IMR-90 (cell line): ENCODE measurements at regions not wholly inside any gene's neighbourhood (a gene's known extent, or its start where the extent isn't known, plus 50 kb on each side); places are given as distances from the start of the nearest gene placed in this dataset.

Source experiments
- ATAC-seq: fragments of 200-7000 bp; cut with Tn5 transposase; 2 replicates; pipeline ENCODE4 v1.9.1; 2020; ENCODE audit warnings: low read depth, mild to moderate bottlenecking, moderate library complexity
- BruUV-seq: library from RNA; stranded (reverse); fragments of 400-500 nt; replicated peaks from 2 replicates; lab custom pipeline; 2021; lab: Mats Ljungman, UMichigan
- CTCF ChIA-PET: fragments of 300-600 bp; formaldehyde crosslinking; extraction: SDS; loops from one replicate; lab custom pipeline; 2021; ENCODE audit warnings: antibody characterized with exemption; lab: Yijun Ruan, JAX
- POLR2A ChIA-PET: fragments of 300-600 bp; sonication (Branson Sonifier 250); formaldehyde crosslinking; loops from one replicate; lab custom pipeline; 2022; ENCODE audit warnings: antibody characterized with exemption; ENCODE audit not compliant: unreplicated experiment; lab: Charles Lee
- DNase-seq: peaks from one replicate; pipeline ENCODE4 v3.0.0; 2013
- H2AFZ ChIP-seq: replicated peaks from 2 replicates; pipeline ENCODE3; 2013; ENCODE audit warnings: low read length, mild to moderate bottlenecking; ENCODE audit not compliant: poor library complexity
- H2AK5ac ChIP-seq: 2 replicates; pipeline ENCODE4 v1.6.1; 2013; ENCODE audit warnings: low read depth, low read length, inconsistent platforms
- H2AK9ac ChIP-seq: replicated peaks from 2 replicates; pipeline ENCODE3; 2013; ENCODE audit warnings: mild to moderate bottlenecking, low read depth, low read length, moderate library complexity; ENCODE audit not compliant: poor library complexity
- H2BK120ac ChIP-seq: 2 replicates; pipeline ENCODE4 v1.6.1; 2013; ENCODE audit warnings: low read depth, low read length, inconsistent platforms
- H2BK15ac ChIP-seq: 3 replicates; pipeline ENCODE4 v1.6.1; 2013; ENCODE audit warnings: low read depth, low read length, inconsistent platforms
- H2BK20ac ChIP-seq: 2 replicates; pipeline ENCODE4 v1.6.1; 2013; ENCODE audit warnings: low read depth, mild to moderate bottlenecking, inconsistent platforms, low read length, moderate library complexity
- H2BK5ac ChIP-seq: 2 replicates; pipeline ENCODE4 v1.6.1; 2013; ENCODE audit warnings: mild to moderate bottlenecking, low read depth, low read length, inconsistent platforms; ENCODE audit not compliant: poor library complexity, severe bottlenecking
- H3K14ac ChIP-seq: replicated peaks from 2 replicates; pipeline ENCODE4 v1.6.1; 2013; ENCODE audit warnings: low read depth, low read length, inconsistent platforms
- H3K18ac ChIP-seq: 2 replicates; pipeline ENCODE4 v1.6.1; 2013; ENCODE audit warnings: low read depth, low read length, control low read depth
- H3K23ac ChIP-seq: 2 replicates; pipeline ENCODE4 v1.6.1; 2013; ENCODE audit warnings: low read depth, low read length, inconsistent platforms
- H3K27ac ChIP-seq: 2 replicates; pipeline ENCODE4 v1.5.1; 2013; ENCODE audit warnings: mild to moderate bottlenecking, control low read depth, low read length; ENCODE audit not compliant: insufficient read depth
- H3K27me3 ChIP-seq: 2 replicates; pipeline ENCODE4 v1.6.1; 2013; ENCODE audit warnings: low read length; ENCODE audit not compliant: control insufficient read depth, insufficient read depth
- H3K36me3 ChIP-seq: 2 replicates; pipeline ENCODE4 v1.6.1; 2013; ENCODE audit warnings: low read length, mixed read lengths; ENCODE audit not compliant: control insufficient read depth, insufficient read depth
- H3K4ac ChIP-seq: 2 replicates; pipeline ENCODE4 v1.6.1; 2013; ENCODE audit warnings: low read depth, low read length, inconsistent platforms
- H3K4me1 ChIP-seq: 2 replicates; pipeline ENCODE4 v1.6.1; 2013; ENCODE audit warnings: low read length, mixed read lengths; ENCODE audit not compliant: control insufficient read depth, insufficient read depth
- H3K4me2 ChIP-seq: 2 replicates; pipeline ENCODE4 v1.6.1; 2013; ENCODE audit warnings: low read depth, mild to moderate bottlenecking, control low read depth, low read length, moderate library complexity
- H3K4me3 ChIP-seq: 2 replicates; pipeline ENCODE4 v1.5.1; 2013; ENCODE audit warnings: low read depth, mild to moderate bottlenecking, control low read depth, low read length, moderate library complexity; ENCODE audit not compliant: insufficient read depth
- H3K56ac ChIP-seq: 2 replicates; pipeline ENCODE4 v1.6.1; 2013; ENCODE audit warnings: low read length, inconsistent platforms; ENCODE audit not compliant: insufficient read depth; ENCODE audit errors: extremely low read depth
- H3K79me1 ChIP-seq, 2 experiments: 2 replicates each; pipeline ENCODE4 v1.6.1; 2013; ENCODE audit warnings: low read length in 2 of 2, inconsistent platforms in 1 of 2, low read depth in 1 of 2
- H3K9ac ChIP-seq: 2 replicates; pipeline ENCODE4 v1.6.1; 2013; ENCODE audit warnings: low read depth, low read length, control low read depth
- H3K9me1 ChIP-seq: 2 replicates; pipeline ENCODE4 v1.6.1; 2013; ENCODE audit warnings: low read length, inconsistent platforms; ENCODE audit not compliant: insufficient read depth
- H3K9me3 ChIP-seq: 2 replicates; pipeline ENCODE4 v1.6.1; 2013; ENCODE audit warnings: low read length; ENCODE audit not compliant: control insufficient read depth, insufficient read depth
- H4K20me1 ChIP-seq: 2 replicates; pipeline ENCODE4 v1.6.1; 2013; ENCODE audit warnings: low read length, inconsistent platforms; ENCODE audit not compliant: insufficient read depth
- H4K5ac ChIP-seq: 2 replicates; pipeline ENCODE4 v1.6.1; 2013; ENCODE audit warnings: mild to moderate bottlenecking, low read depth, low read length, control low read depth
- H4K8ac ChIP-seq, 2 experiments: 2 replicates each; pipeline ENCODE4 v1.6.1; 2013; ENCODE audit warnings: low read depth in 2 of 2, low read length in 2 of 2, control low read depth in 1 of 2, inconsistent platforms in 1 of 2
- H4K91ac ChIP-seq: 2 replicates; pipeline ENCODE4 v1.6.1; 2013; ENCODE audit warnings: low read depth, low read length, inconsistent platforms; ENCODE audit not compliant: insufficient read depth
- BHLHE40 ChIP-seq: fragments of 150-350 bp; IDR thresholded peaks from 2 replicates; pipeline ENCODE4 v1.6.1; 2016; ENCODE audit warnings: mild to moderate bottlenecking, low read depth, low read length
- CEBPB ChIP-seq: IDR thresholded peaks from 2 replicates; pipeline ENCODE4 v1.6.1; 2012; ENCODE audit warnings: low read depth, low read length, improper control_type of control experiment
- CHD1 ChIP-seq: IDR thresholded peaks from 2 replicates; pipeline ENCODE4 v1.6.1; 2012; ENCODE audit warnings: low read depth, low read length, improper control_type of control experiment
- FOS ChIP-seq: fragments of 150-350 bp; IDR thresholded peaks from 2 replicates; pipeline ENCODE4 v1.6.1; 2016; ENCODE audit warnings: low read depth, low read length
- MAFK ChIP-seq: IDR thresholded peaks from 2 replicates; pipeline ENCODE4 v1.6.1; 2012; ENCODE audit warnings: low read depth, low read length, improper control_type of control experiment
- MAZ ChIP-seq: IDR thresholded peaks from 2 replicates; pipeline ENCODE4 v1.6.1; 2012; ENCODE audit warnings: low read depth, mild to moderate bottlenecking, low read length, improper control_type of control experiment, moderate library complexity, borderline replicate concordance
- MXI1 ChIP-seq: IDR thresholded peaks from 2 replicates; pipeline ENCODE4 v1.6.1; 2012; ENCODE audit warnings: low read depth, mild to moderate bottlenecking, low read length, moderate library complexity, borderline replicate concordance
- NFE2L2 ChIP-seq: fragments of 150-350 bp; IDR thresholded peaks from 2 replicates; pipeline ENCODE4 v1.6.1; 2016; ENCODE audit warnings: low read depth, mild to moderate bottlenecking, low read length
- POLR2A ChIP-seq: IDR thresholded peaks from 2 replicates; pipeline ENCODE4 v1.6.1; 2012; ENCODE audit warnings: mild to moderate bottlenecking, low read depth, low read length
- RAD21 ChIP-seq: IDR thresholded peaks from 2 replicates; pipeline ENCODE4 v1.6.1; 2012; ENCODE audit warnings: low read length, improper control_type of control experiment
- RCOR1 ChIP-seq: IDR thresholded peaks from 2 replicates; pipeline ENCODE4 v1.6.1; 2012; ENCODE audit warnings: mild to moderate bottlenecking, low read length, improper control_type of control experiment; ENCODE audit not compliant: insufficient replicate concordance
- RFX5 ChIP-seq: IDR thresholded peaks from 2 replicates; pipeline ENCODE4 v1.8.0; 2012; ENCODE audit warnings: low read depth, mild to moderate bottlenecking, low read length, moderate library complexity
- SMC3 ChIP-seq: fragments of 150-350 bp; IDR thresholded peaks from 2 replicates; pipeline ENCODE4 v1.6.1; 2016; ENCODE audit warnings: low read depth, mild to moderate bottlenecking, antibody characterized with exemption, low read length, moderate library complexity
- WGBS, 2 experiments: methylation state at CpG; one replicate each; pipeline versions ENCODE4 v1.1.5 to v1.1.7; 2013; ENCODE audit warnings: missing lambda C conversion rate in 2 of 2; ENCODE audit not compliant: insufficient read length in 1 of 2; ENCODE audit errors: extremely low coverage in 2 of 2; 5-methylcytosine and 5-hydroxymethylcytosine counted together
- dilution Hi-C: fragments of 300-500 bp; cut with HindIII; formaldehyde crosslinking; loops from one replicate; pipeline ENCODE4 v1.14.3; 2018; ENCODE audit warnings: low sequenced_read_pairs; ENCODE audit not compliant: unreplicated experiment
- in situ Hi-C: fragments of 300-500 bp; cut with MboI; formaldehyde crosslinking; loops from 3 replicates; pipeline ENCODE4 v1.14.3; 2019; ENCODE audit warnings: low sequenced_read_pairs, inconsistent platforms, mixed read lengths
- intact Hi-C: fragments of 100-400 bp; cut with micrococcal nuclease; formaldehyde crosslinking; loops from 2 replicates; pipeline ENCODE4 v1.10.0; 2022
- TF ChIP-seq, protein P1 (sequence below): fragments of 150-350 bp; IDR thresholded peaks from 2 replicates; pipeline ENCODE4 v1.6.1; 2017; ENCODE audit warnings: mild to moderate bottlenecking, antibody characterized with exemption, low read length, low read depth
- TF ChIP-seq, protein P2 (sequence below): fragments of 150-350 bp; IDR thresholded peaks from 2 replicates; pipeline ENCODE4 v1.6.1; 2016; ENCODE audit warnings: low read depth, mild to moderate bottlenecking, low read length, moderate library complexity, borderline replicate concordance
- TF ChIP-seq, protein P3 (sequence below): conservative IDR thresholded peaks from 2 replicates; pipeline ENCODE4 v1.5.1; 2012; ENCODE audit warnings: mild to moderate bottlenecking, low read depth, low read length, improper control_type of control experiment

DNA sequence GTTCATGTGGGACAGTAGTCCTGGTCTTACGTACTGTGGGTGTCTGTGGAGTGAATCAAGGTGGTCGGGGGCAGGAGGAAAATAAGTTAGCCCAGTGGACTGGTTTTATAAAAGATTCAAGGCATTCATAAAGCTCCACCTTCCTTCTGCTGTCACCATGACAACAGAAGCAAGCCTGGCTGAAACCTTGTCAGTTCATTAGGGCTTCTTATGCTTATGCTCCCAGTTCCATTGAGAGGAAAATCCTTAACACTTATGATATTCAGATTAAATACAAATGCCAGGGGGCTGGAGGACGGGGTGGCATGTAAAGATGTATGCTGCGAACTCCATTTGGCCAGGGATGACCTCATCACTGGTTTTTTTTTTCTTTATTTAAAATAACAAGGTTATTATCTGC, 283.1 kb upstream of the ATP10A start:
- Histone ChIP-seq H3K9me1 (no peaks in the 10 kb centered on the region), H2AFZ (no peak overlapping the region), H3K14ac (no peak overlapping the region), H3K18ac (no peak overlapping the region), H3K23ac (no peak overlapping the region), H2BK15ac (no peak overlapping the region), H3K27ac (no peak overlapping the region), H3K36me3 (no peaks in the 10 kb centered on the region), H4K5ac (no peak overlapping the region), H2AK9ac (no peak overlapping the region), H3K56ac (no peak overlapping the region), H2BK20ac (no peak overlapping the region), H3K9ac (no peak overlapping the region), H4K8ac (no peak overlapping the region), H3K4me2 (no peak overlapping the region), H2BK120ac (no peak overlapping the region), H4K20me1 (no peaks in the 10 kb centered on the region), H2AK5ac (no peak overlapping the region), H4K91ac (no peak overlapping the region), H3K27me3 (no peaks in the 10 kb centered on the region), H3K9me3 (no peaks in the 10 kb centered on the region), H3K4me3 (no peak overlapping the region), H2BK5ac (no peak overlapping the region), H3K4me1 (no peaks in the 10 kb centered on the region), H3K4ac (no peak overlapping the region), H3K79me1 (no peaks in the 10 kb centered on the region)
- intact Hi-C loops: no loop called here
- no CpG with 5 or more reads among the region's 4 CpGs for WGBS, 2 experiments
- no peak for TF ChIP-seq MXI1
- no peak for TF ChIP-seq RCOR1
- no peak for TF ChIP-seq CEBPB
- TF ChIP-seq RFX5: no peak
- no peak for TF ChIP-seq RAD21
- TF ChIP-seq MAZ: no peak
- no peak for TF ChIP-seq FOS
- TF ChIP-seq, protein P1, sequence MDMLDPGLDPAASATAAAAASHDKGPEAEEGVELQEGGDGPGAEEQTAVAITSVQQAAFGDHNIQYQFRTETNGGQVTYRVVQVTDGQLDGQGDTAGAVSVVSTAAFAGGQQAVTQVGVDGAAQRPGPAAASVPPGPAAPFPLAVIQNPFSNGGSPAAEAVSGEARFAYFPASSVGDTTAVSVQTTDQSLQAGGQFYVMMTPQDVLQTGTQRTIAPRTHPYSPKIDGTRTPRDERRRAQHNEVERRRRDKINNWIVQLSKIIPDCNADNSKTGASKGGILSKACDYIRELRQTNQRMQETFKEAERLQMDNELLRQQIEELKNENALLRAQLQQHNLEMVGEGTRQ: no peak
- TF ChIP-seq, protein P2, sequence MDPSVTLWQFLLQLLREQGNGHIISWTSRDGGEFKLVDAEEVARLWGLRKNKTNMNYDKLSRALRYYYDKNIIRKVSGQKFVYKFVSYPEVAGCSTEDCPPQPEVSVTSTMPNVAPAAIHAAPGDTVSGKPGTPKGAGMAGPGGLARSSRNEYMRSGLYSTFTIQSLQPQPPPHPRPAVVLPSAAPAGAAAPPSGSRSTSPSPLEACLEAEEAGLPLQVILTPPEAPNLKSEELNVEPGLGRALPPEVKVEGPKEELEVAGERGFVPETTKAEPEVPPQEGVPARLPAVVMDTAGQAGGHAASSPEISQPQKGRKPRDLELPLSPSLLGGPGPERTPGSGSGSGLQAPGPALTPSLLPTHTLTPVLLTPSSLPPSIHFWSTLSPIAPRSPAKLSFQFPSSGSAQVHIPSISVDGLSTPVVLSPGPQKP: no peak
- TF ChIP-seq POLR2A: no peak
- TF ChIP-seq NFE2L2: no peak
- no peak for TF ChIP-seq MAFK
- no peak for TF ChIP-seq CHD1
- TF ChIP-seq, protein P3, sequence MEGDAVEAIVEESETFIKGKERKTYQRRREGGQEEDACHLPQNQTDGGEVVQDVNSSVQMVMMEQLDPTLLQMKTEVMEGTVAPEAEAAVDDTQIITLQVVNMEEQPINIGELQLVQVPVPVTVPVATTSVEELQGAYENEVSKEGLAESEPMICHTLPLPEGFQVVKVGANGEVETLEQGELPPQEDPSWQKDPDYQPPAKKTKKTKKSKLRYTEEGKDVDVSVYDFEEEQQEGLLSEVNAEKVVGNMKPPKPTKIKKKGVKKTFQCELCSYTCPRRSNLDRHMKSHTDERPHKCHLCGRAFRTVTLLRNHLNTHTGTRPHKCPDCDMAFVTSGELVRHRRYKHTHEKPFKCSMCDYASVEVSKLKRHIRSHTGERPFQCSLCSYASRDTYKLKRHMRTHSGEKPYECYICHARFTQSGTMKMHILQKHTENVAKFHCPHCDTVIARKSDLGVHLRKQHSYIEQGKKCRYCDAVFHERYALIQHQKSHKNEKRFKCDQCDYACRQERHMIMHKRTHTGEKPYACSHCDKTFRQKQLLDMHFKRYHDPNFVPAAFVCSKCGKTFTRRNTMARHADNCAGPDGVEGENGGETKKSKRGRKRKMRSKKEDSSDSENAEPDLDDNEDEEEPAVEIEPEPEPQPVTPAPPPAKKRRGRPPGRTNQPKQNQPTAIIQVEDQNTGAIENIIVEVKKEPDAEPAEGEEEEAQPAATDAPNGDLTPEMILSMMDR: no peak
- TF ChIP-seq SMC3: no peak
- no peak for TF ChIP-seq BHLHE40
- CTCF ChIA-PET: no interaction called here
- in situ Hi-C loops: no loop called here
- POLR2A ChIA-PET: no interaction called here
- dilution Hi-C loops: no loop called here
- DNase-seq: no peak
- BruUV-seq: no TSS peak
- no peak for ATAC-seq
